Hepatocyte (in vitro differentiated cells): ENCODE measurements at regions not wholly inside any gene's neighbourhood (a gene's known extent, or its start where the extent isn't known, plus 50 kb on each side); places are given as distances from the start of the nearest gene placed in this dataset.

ENCODE experiments used
- DNase-seq: peaks from one replicate; pipeline ENCODE4 v3.0.0-alpha.2; 2016; ENCODE audit warnings: low spot score
- H2AFZ ChIP-seq: fragments of 200-600 bp; sonication (generic); 2 replicates; pipeline ENCODE4 v1.6.0; 2016; ENCODE audit warnings: antibody characterized with exemption, mild to moderate bottlenecking
- H3K27ac ChIP-seq: fragments of 200-600 bp; sonication (generic); 2 replicates; pipeline ENCODE4 v1.5.1; 2016; ENCODE audit warnings: mild to moderate bottlenecking
- H3K27me3 ChIP-seq: fragments of 200-600 bp; sonication (generic); 2 replicates; pipeline ENCODE4 v1.6.1; 2016
- H3K36me3 ChIP-seq: fragments of 200-600 bp; sonication (generic); replicated peaks from 2 replicates; pipeline ENCODE4 v1.5.1; 2016; ENCODE audit warnings: low read depth; ENCODE audit not compliant: insufficient read depth
- H3K4me1 ChIP-seq: fragments of 200-600 bp; sonication (generic); 2 replicates; pipeline ENCODE4 v1.5.1; 2016; ENCODE audit warnings: mild to moderate bottlenecking, moderate library complexity; ENCODE audit not compliant: insufficient read depth
- H3K4me2 ChIP-seq: fragments of 200-600 bp; sonication (generic); 2 replicates; pipeline ENCODE4 v1.6.0; 2016
- H3K4me3 ChIP-seq: fragments of 200-600 bp; sonication (generic); 2 replicates; pipeline ENCODE4 v1.5.1; 2016; ENCODE audit warnings: mild to moderate bottlenecking
- H3K79me2 ChIP-seq: fragments of 200-600 bp; sonication (generic); 2 replicates; pipeline ENCODE4 v1.6.0; 2017; ENCODE audit warnings: mild to moderate bottlenecking
- H3K9me2 ChIP-seq: fragments of 200-600 bp; sonication (generic); replicated peaks from 2 replicates; pipeline ENCODE4 v1.6.0; 2017; ENCODE audit warnings: mild to moderate bottlenecking; ENCODE audit not compliant: insufficient read depth
- H3K9me3 ChIP-seq: fragments of 200-600 bp; sonication (generic); 2 replicates; pipeline ENCODE4 v1.5.1; 2016; ENCODE audit warnings: low read depth, mild to moderate bottlenecking
- H4K20me1 ChIP-seq: fragments of 200-600 bp; sonication (generic); 2 replicates; pipeline ENCODE4 v1.6.0; 2016; ENCODE audit warnings: mild to moderate bottlenecking; ENCODE audit not compliant: insufficient read depth, poor library complexity, severe bottlenecking
- EZH2 ChIP-seq: fragments of 200-600 bp; sonication (generic); IDR thresholded peaks from 2 replicates; pipeline ENCODE4 v1.6.1; 2016; ENCODE audit warnings: antibody characterized with exemption, mild to moderate bottlenecking, borderline replicate concordance
- EZH2phosphoT487 ChIP-seq: fragments of 200-600 bp; sonication (generic); IDR thresholded peaks from one replicate; pipeline ENCODE4 v1.6.1; 2018; ENCODE audit warnings: antibody characterized with exemption, mild to moderate bottlenecking, low read depth, moderate library complexity; ENCODE audit not compliant: unreplicated experiment, severe bottlenecking
- WGBS: methylation state at CpG from one replicate; pipeline ENCODE4 v1.1.6; 2016; ENCODE audit warnings: low lambda C conversion rate; ENCODE audit errors: missing lambda C conversion rate; 5-methylcytosine and 5-hydroxymethylcytosine counted together
- TF ChIP-seq, protein P1 (sequence below): fragments of 200-600 bp; sonication (generic); IDR thresholded peaks from 2 replicates; pipeline ENCODE4 v1.5.1; 2016; ENCODE audit warnings: antibody characterized with exemption, mild to moderate bottlenecking; ENCODE audit not compliant: poor library complexity

DNA sequence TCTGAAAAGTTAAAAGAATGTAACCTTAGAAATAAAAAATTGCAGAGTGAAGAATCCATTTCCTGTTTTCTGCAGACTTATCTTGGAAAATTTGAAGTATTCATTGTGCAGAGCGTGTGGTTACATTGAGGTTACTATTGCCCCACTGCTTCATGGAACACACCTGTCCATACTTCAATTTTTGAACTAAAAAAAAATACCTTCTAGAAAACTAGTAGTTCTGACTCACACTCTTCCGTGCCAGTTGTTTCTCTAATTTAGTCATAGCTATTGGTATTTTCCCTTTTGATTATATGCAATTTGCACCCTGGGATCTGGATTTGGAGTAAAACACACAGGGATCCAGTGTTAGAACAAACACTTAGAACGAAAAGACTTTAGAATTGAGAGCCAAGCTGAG, 111.8 kb upstream of the LYSMD4 start:
- WGBS, result 86% methylated on average over 3 of the region's 3 CpGs
- no peaks in the 10 kb centered on the region for H4K20me1 ChIP-seq
- H3K79me2 ChIP-seq, result no peaks in the 10 kb centered on the region
- no peak overlapping the region for H3K27ac ChIP-seq
- no peak overlapping the region for H2AFZ ChIP-seq
- H3K4me1 ChIP-seq, result no peaks in the 10 kb centered on the region
- no peak overlapping the region for H3K4me2 ChIP-seq
- H3K36me3 ChIP-seq, result no peaks in the 10 kb centered on the region
- H3K9me2 ChIP-seq, result no peaks in the 10 kb centered on the region
- TF ChIP-seq, protein P1, sequence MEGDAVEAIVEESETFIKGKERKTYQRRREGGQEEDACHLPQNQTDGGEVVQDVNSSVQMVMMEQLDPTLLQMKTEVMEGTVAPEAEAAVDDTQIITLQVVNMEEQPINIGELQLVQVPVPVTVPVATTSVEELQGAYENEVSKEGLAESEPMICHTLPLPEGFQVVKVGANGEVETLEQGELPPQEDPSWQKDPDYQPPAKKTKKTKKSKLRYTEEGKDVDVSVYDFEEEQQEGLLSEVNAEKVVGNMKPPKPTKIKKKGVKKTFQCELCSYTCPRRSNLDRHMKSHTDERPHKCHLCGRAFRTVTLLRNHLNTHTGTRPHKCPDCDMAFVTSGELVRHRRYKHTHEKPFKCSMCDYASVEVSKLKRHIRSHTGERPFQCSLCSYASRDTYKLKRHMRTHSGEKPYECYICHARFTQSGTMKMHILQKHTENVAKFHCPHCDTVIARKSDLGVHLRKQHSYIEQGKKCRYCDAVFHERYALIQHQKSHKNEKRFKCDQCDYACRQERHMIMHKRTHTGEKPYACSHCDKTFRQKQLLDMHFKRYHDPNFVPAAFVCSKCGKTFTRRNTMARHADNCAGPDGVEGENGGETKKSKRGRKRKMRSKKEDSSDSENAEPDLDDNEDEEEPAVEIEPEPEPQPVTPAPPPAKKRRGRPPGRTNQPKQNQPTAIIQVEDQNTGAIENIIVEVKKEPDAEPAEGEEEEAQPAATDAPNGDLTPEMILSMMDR, result no peak
- TF ChIP-seq EZH2, result no peak
- TF ChIP-seq EZH2phosphoT487, result no peak
- no peak for DNase-seq
- no peak overlapping the region for H3K4me3 ChIP-seq
- H3K27me3 ChIP-seq, result no peaks in the 10 kb centered on the region
- H3K9me3 ChIP-seq, result no peaks in the 10 kb centered on the region

DNA sequence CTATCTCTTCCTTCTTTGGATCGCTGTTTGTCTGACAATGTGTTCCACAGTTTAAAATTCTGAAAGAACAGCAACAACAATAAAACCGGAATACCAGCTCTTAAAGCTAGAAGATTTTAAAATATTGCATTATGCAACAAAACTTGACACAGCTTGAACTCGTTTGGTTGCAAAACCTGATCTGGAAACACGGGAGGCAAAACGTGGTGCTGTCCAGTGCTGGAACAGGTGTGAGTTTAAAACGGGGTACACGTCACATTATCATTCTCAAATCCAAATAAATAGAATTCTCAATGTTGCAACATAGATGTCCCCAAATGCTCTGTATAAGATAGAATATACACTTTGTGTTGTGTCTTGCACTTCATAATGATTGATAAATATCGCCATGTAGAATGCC, 110.9 kb upstream of the LYSMD4 start:
- 64% methylated on average over 8 of the region's 8 CpGs for WGBS
- no peak overlapping the region for H3K27ac ChIP-seq

DNA sequence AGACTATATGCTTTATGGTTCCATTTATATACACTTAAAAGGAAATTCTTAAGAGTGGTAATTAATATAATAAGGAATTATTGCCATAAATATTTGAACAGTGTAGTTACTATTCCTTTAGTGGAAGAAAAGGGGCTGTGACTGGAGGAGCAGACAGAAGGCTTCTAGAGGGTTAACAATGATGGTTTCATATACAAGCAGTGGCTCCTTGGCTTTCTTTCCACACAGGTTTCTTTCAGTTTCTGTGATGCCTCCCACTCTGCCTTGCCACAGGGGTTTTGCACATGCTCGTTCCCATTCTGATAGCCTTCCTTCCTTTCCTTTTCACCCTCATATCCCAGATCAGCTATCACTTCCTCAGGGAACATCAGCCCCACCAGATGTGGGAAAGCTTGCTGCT, 108.8 kb upstream of the LYSMD4 start:
- no peaks in the 10 kb centered on the region for H3K4me1 ChIP-seq
- H2AFZ ChIP-seq, result no peak overlapping the region
- H3K9me3 ChIP-seq, result no peaks in the 10 kb centered on the region
- no peaks in the 10 kb centered on the region for H3K36me3 ChIP-seq
- WGBS, result 94% methylated on average over 1 of the region's 1 CpG
- no peaks in the 10 kb centered on the region for H4K20me1 ChIP-seq
- DNase-seq, result no peak
- no peaks in the 10 kb centered on the region for H3K27me3 ChIP-seq
- H3K9me2 ChIP-seq, result no peaks in the 10 kb centered on the region
- H3K79me2 ChIP-seq, result no peaks in the 10 kb centered on the region
- TF ChIP-seq EZH2, result no peak
- TF ChIP-seq, protein P1, result no peak
- TF ChIP-seq EZH2phosphoT487, result no peak
- no peak overlapping the region for H3K4me3 ChIP-seq
- no peak overlapping the region for H3K27ac ChIP-seq
- H3K4me2 ChIP-seq, result no peak overlapping the region

More for the DNA sequence above, 110.9 kb upstream of the LYSMD4 start:
- Histone ChIP-seq H4K20me1 (no peaks in the 10 kb centered on the region), H3K9me2 (no peaks in the 10 kb centered on the region), H3K36me3 (no peaks in the 10 kb centered on the region), H2AFZ (no peak overlapping the region), H3K4me1 (no peaks in the 10 kb centered on the region), H3K4me2 (no peak overlapping the region), H3K4me3 (no peak overlapping the region), H3K9me3 (no peaks in the 10 kb centered on the region), H3K27me3 (no peaks in the 10 kb centered on the region), H3K79me2 (no peaks in the 10 kb centered on the region)
- TF ChIP-seq EZH2phosphoT487 (no peak), EZH2 (no peak)
- TF ChIP-seq, protein P1, result no peak
- no peak for DNase-seq
